Body of pancreas (tissue), 4 donors: ENCODE measurements at regions not wholly inside any gene's neighbourhood (a gene's known extent, or its start where the extent isn't known, plus 50 kb on each side); places are given as distances from the start of the nearest gene placed in this dataset.

Source experiments
- CTCF ChIP-seq, 7 experiments: fragments of 450-650 bp in 4 of 7; fragments of 200-600 bp in 3 of 7; sonication (generic) in 3 of 7; IDR thresholded peaks; one replicate each; pipeline ENCODE4 v1.5.1; 2016 to 2019; ENCODE audit warnings: antibody characterized with exemption in 7 of 7
- POLR2A ChIP-seq, 3 donors: fragments of 450-650 bp; IDR thresholded peaks; one replicate each; pipeline ENCODE4 v1.6.1; 2016; ENCODE audit warnings: antibody characterized with exemption in 3 of 3, mild to moderate bottlenecking in 2 of 3

GRCh38 chr7:34453150-34453549 lies 204.9 kb upstream of the NPSR1 start:
- TF ChIP-seq CTCF (IDR thresholded peaks at IDR 0.05) (no peak), POLR2A (IDR thresholded peaks at IDR 0.05) (no peak)
